Ishikawa (cell line): ENCODE measurements at regions not wholly inside any gene's neighbourhood (a gene's known extent, or its start where the extent isn't known, plus 50 kb on each side); places are given as distances from the start of the nearest gene placed in this dataset.
A peak's percentile ranks its signal among the peaks of the same experiment; 100 is the strongest.

Experiments used
- CEBPB ChIP-seq: IDR thresholded peaks from 2 replicates; pipeline ENCODE4 v1.6.1; 2012
- CREB1 ChIP-seq: IDR thresholded peaks from 2 replicates; pipeline ENCODE4 v1.6.1; 2012; ENCODE audit warnings: low read depth
- EGR1 ChIP-seq: IDR thresholded peaks from 2 replicates; pipeline ENCODE4 v1.6.1; 2012
- EP300 ChIP-seq: IDR thresholded peaks from 2 replicates; pipeline ENCODE4 v1.6.1; 2012; ENCODE audit warnings: borderline replicate concordance
- FOXM1 ChIP-seq: IDR thresholded peaks from 2 replicates; pipeline ENCODE4 v1.6.1; 2012; ENCODE audit warnings: low read depth, borderline replicate concordance
- MAX ChIP-seq: IDR thresholded peaks from 2 replicates; pipeline ENCODE4 v1.6.1; 2012
- NFIC ChIP-seq: IDR thresholded peaks from 2 replicates; pipeline ENCODE4 v1.6.1; 2012
- RAD21 ChIP-seq: IDR thresholded peaks from 2 replicates; pipeline ENCODE4 v1.6.1; 2012; ENCODE audit warnings: low read depth
- REST ChIP-seq: IDR thresholded peaks from 2 replicates; pipeline ENCODE4 v1.6.1; 2012; ENCODE audit warnings: low read depth, mild to moderate bottlenecking
- TAF1 ChIP-seq: IDR thresholded peaks from 2 replicates; pipeline ENCODE4 v1.6.1; 2012; ENCODE audit warnings: low read depth, mild to moderate bottlenecking
- TCF12 ChIP-seq: IDR thresholded peaks from 2 replicates; pipeline ENCODE4 v1.6.1; 2012; ENCODE audit warnings: low read depth
- TEAD4 ChIP-seq: IDR thresholded peaks from 2 replicates; pipeline ENCODE4 v1.6.1; 2012
- YY1 ChIP-seq: IDR thresholded peaks from 2 replicates; pipeline ENCODE4 v1.6.1; 2012; ENCODE audit warnings: low read depth
- ZBTB7A ChIP-seq: IDR thresholded peaks from 2 replicates; pipeline ENCODE4 v1.6.1; 2012; ENCODE audit warnings: low read depth
- TF ChIP-seq, protein P1 (sequence below): IDR thresholded peaks from 2 replicates; pipeline ENCODE4 v1.6.1; 2012

DNA sequence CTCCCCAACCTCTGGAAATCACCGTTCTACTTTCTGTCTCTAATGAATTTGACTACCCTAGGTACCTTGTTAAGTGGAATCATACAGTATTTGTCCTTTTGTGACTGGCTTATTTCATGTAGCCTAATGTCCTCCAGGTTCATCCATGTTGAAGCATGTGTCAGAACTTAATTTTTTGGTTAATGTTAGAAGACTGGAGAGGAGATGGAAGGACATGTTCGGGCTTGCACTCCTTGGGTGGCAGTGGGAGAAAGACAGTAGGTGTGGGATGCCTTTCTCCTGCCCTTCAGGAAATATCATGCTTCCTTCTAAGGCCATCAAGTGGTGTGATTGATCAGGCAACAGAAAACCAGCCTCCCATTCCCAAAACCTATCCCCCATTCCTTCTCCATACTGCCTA lies 61.1 kb upstream of the RNF144B start:
- TF ChIP-seq YY1, result no peak
- no peak for TF ChIP-seq EGR1
- TF ChIP-seq TCF12, result no peak
- TF ChIP-seq NFIC, result no peak
- TF ChIP-seq EP300, result no peak
- TF ChIP-seq MAX, result no peak
- TF ChIP-seq TEAD4, result no peak
- no peak for TF ChIP-seq TAF1
- TF ChIP-seq CEBPB, result no peak
- no peak for TF ChIP-seq CREB1
- TF ChIP-seq FOXM1, result no peak

- no peak for TF ChIP-seq MAX
These were observed 60.3 kb upstream of the DEK start for GRCh38 chr6:18324706-18325042.

- TF ChIP-seq FOXM1 (no peak), RAD21 (peak; percentile 89)
These were observed 59.8 kb upstream of the DEK start for GRCh38 chr6:18323935-18324705.

DNA sequence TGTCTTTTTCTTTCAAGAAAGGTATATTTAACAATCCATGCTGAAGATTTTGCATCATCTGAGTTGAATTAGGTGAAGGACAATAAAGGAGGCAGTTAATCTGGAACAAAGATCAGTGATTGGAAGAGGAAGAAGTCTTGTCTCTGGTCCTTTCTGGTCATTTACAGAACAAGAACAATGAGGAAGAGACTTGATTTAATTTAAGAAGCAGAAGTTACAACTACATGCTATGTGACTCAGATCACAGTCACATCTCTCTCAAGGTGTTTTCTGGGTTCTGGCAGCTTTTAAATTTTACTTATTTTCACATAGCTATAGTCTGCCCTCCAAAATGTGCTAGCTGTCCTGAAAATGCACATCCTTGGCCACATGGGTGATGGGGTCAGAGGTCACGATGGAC lies 53.5 kb upstream of the DEK start:
- no peak for TF ChIP-seq TCF12
- TF ChIP-seq TAF1, result no peak
- no peak for TF ChIP-seq EGR1
- TF ChIP-seq TEAD4, result no peak
- TF ChIP-seq FOXM1, result no peak
- TF ChIP-seq, protein P1, sequence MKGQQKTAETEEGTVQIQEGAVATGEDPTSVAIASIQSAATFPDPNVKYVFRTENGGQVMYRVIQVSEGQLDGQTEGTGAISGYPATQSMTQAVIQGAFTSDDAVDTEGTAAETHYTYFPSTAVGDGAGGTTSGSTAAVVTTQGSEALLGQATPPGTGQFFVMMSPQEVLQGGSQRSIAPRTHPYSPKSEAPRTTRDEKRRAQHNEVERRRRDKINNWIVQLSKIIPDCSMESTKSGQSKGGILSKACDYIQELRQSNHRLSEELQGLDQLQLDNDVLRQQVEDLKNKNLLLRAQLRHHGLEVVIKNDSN, result no peak
- no peak for TF ChIP-seq CEBPB
- TF ChIP-seq MAX, result no peak
- TF ChIP-seq CREB1, result no peak
- no peak for TF ChIP-seq REST
- TF ChIP-seq YY1, result no peak
- TF ChIP-seq NFIC, result no peak
- TF ChIP-seq RAD21, result no peak
- TF ChIP-seq EP300, result no peak
- no peak for TF ChIP-seq ZBTB7A

- TF ChIP-seq CEBPB (no peak), EGR1 (no peak), TEAD4 (no peak)
These were observed 50.1 kb upstream of the DEK start for GRCh38 chr6:18314317-18314997.
